Omental fat pad (tissue), 3 donors: ENCODE measurements at regions not wholly inside any gene's neighbourhood (a gene's known extent, or its start where the extent isn't known, plus 50 kb on each side); places are given as distances from the start of the nearest gene placed in this dataset.

Experiments
- ATAC-seq: fragments of 150-250 bp; one replicate; pipeline ENCODE4 v1.9.1; 2016; ENCODE audit warnings: mild to moderate bottlenecking, moderate library complexity; ENCODE audit not compliant: low FRiP score
- DNase-seq: peaks from one replicate; pipeline ENCODE4 v3.0.0-alpha.2; 2019; ENCODE audit warnings: low spot score
- TF ChIP-seq, protein P1 (sequence below), 3 donors: fragments of 450-650 bp; IDR thresholded peaks; one replicate each; pipeline ENCODE4 v1.5.1; 2016 to 2017; ENCODE audit warnings: antibody characterized with exemption in 3 of 3, mild to moderate bottlenecking in 3 of 3, moderate library complexity in 2 of 3

- DNase-seq (no peak), ATAC-seq (no peak)
- TF ChIP-seq, protein P1, sequence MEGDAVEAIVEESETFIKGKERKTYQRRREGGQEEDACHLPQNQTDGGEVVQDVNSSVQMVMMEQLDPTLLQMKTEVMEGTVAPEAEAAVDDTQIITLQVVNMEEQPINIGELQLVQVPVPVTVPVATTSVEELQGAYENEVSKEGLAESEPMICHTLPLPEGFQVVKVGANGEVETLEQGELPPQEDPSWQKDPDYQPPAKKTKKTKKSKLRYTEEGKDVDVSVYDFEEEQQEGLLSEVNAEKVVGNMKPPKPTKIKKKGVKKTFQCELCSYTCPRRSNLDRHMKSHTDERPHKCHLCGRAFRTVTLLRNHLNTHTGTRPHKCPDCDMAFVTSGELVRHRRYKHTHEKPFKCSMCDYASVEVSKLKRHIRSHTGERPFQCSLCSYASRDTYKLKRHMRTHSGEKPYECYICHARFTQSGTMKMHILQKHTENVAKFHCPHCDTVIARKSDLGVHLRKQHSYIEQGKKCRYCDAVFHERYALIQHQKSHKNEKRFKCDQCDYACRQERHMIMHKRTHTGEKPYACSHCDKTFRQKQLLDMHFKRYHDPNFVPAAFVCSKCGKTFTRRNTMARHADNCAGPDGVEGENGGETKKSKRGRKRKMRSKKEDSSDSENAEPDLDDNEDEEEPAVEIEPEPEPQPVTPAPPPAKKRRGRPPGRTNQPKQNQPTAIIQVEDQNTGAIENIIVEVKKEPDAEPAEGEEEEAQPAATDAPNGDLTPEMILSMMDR (IDR thresholded peaks at IDR 0.05): no peak
Observed at GRCh38 chr4:156487107-156487506, 484.5 kb downstream of the PDGFC start.

DNA sequence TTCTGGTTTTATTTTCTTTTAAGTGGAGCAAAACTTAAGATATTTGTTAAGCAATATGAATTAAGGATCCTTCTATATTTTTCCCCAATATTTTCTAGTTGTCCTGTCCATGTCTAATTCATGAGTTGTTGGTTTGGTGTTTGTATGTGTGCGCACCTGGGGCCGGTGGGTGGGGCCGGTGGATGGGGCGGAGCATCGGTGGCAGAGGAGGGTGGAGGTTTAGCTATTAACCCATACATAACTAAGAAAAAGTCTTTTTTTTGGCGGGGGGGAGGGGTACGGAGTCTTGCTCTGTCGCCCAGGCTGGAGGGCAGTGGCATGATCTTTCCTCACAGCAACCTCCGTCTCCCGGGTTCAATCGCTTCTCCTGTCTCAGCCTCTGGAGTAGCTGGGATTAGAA is 489.8 kb downstream of the PDGFC start:
- ATAC-seq: no peak
- TF ChIP-seq, protein P1 (IDR thresholded peaks at IDR 0.05): no peak

DNA sequence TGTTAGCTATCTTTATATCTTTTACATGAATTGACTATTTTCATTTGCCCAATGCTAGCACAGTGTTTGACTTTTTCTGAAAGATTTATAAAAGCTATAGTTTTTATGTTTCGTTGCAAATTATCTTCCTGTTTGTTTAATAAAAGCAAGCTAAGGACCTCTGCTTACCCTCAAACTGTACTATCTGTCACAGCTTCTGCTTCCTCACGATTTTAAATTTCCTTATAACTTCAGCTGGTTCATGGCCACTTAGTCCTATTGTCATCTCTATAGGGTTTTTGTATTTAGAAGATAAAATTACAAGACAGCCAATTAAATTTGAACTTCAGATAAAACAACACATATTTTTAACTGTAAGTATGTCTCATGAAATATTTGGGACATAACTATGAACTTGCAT is 494.0 kb downstream of the PDGFC start:
- TF ChIP-seq, protein P1 (IDR thresholded peaks at IDR 0.05): no peak
- DNase-seq (no peak), ATAC-seq (no peak)

More for the DNA sequence above, 489.8 kb downstream of the PDGFC start:
- DNase-seq: no peak

- TF ChIP-seq, protein P1 (IDR thresholded peaks at IDR 0.05): no peak
- no peak for DNase-seq
- peak; percentile 89 for ATAC-seq
Observed at GRCh38 chr4:156476359-156476758, 495.2 kb downstream of the PDGFC start.

DNA sequence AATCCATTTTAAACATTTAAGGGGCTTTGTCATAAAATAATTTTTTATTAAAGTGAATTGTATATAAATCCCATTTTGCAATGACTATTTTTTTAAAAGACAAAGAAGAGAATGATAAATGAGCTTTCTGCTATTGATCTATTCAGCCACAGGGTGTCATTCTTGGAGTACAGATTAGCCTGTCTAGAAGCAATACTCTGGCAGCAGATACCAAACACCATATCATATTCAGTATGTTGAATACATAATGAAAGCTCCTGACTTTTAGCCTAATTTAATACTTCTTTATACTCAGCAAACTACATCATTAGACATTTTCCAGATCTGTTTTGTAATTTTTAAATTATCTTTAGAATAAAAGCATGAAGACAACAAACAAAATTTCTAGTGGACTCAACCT is 496.3 kb downstream of the PDGFC start:
- ATAC-seq: no peak
- no peak for DNase-seq
- TF ChIP-seq, protein P1 (IDR thresholded peaks at IDR 0.05): no peak

- no peak for ATAC-seq
Observed at GRCh38 chr4:156473151-156473550, 498.4 kb downstream of the PDGFC start.

GRCh38 chr4:156472624-156473023 is 499.0 kb downstream of the PDGFC start:
- ATAC-seq (no peak), DNase-seq (no peak)
- TF ChIP-seq, protein P1 (IDR thresholded peaks at IDR 0.05): no peak

More at GRCh38 chr4:156473151-156473550, 498.4 kb downstream of the PDGFC start:
- no peak for DNase-seq
- TF ChIP-seq, protein P1 (IDR thresholded peaks at IDR 0.05): no peak
